NCI-H748 treated with DMSO at 0.1 percent for 48 hours (cell line): ENCODE measurements at regions not wholly inside any gene's neighbourhood (a gene's known extent, or its start where the extent isn't known, plus 50 kb on each side); places are given as distances from the start of the nearest gene placed in this dataset.

ENCODE experiments used
- DNase-seq: peaks from one replicate; lab custom pipeline; 2025; lab: John Stamatoyannopoulos, UW

DNA sequence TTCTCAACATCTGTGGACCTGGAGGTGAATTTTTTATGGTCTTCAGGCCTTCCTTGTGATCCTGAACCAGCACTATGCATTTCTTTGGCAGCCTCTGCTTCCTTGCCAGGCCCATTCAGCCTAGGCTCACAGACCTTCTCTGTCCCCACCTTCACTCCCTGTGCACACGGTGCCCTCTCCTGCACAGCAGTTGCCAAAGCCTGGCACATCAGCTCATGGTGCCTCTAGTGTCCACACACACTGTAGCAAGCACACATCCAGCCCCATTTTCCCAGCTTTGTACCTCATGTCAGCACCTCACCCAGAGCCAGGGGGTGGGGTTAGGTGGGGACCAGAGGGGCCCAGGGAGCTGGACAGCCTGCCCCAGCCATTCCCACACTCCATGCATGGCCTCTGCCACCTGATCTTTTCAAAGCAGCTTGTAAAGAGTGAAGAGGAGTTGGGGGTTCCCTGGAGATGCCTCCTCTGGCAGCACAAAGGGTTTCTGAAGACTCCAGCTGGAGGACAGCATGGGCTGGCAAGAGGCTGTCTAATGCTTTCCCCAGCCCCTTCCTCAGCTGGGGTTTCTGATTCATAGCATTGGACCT is 57.9 kb upstream of the TMEM72 start:
- no peak for DNase-seq

DNA sequence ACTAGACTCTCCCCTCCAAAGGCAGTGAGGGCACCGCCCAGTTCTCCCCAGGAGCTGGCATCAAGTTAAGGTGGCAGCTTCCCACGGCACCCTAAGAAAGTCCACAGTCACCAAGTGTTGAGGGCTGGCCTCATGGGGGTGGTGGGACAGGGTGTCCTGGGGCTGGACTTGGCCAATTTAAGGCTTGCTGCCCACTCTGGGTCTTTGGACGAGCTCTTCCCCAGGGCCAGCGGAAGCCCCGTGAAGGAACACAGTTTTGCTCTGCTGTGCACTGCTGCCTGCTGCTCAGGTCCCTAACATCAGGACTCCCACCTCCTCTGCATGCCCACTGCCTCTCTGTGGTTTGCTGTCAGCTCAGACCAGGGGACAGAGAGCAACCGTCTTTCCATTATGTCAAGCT is 57.3 kb upstream of the TMEM72 start:
- no peak for DNase-seq

GRCh38 chr10:44854693-44855350 is 56.3 kb upstream of the TMEM72 start:
- no peak for DNase-seq

- no peak for DNase-seq
Measured at GRCh38 chr10:44856696-44857095, 54.4 kb upstream of the TMEM72 start.

DNA sequence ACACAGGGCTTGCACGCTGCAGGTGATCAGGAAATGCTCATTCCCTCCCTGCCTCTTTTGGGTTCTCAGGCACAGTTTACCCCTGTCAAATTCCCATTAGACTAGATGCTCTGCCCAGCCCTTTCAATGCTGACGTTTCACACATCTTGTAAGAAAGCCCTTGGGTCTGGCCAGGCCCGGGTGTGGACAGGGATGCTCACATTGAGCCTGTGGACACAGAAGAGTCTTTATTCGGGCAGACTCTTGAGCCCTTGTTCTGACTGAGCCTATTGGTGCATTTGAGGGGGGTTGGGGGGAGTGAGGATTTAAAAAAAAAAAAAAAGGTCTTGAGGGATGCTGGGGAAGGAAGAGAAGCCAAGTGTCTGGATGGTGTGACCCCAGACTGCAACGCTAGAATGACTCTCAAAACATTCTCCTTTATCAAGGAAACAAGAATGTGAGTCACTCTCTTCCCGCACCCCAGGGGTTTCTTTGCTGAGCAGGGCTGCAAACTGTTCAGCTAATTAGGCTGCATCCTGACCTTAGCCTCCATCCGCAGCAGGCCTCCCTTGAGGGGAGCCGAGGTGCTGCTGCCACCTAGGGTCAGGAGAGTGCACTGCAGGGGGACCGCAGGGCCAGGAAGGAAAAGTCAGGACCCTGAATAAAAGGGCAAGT is 53.6 kb upstream of the TMEM72 start:
- DNase-seq, result peak; percentile 18

GRCh38 chr10:44858017-44858371 is 53.1 kb upstream of the TMEM72 start:
- DNase-seq, result no peak

DNA sequence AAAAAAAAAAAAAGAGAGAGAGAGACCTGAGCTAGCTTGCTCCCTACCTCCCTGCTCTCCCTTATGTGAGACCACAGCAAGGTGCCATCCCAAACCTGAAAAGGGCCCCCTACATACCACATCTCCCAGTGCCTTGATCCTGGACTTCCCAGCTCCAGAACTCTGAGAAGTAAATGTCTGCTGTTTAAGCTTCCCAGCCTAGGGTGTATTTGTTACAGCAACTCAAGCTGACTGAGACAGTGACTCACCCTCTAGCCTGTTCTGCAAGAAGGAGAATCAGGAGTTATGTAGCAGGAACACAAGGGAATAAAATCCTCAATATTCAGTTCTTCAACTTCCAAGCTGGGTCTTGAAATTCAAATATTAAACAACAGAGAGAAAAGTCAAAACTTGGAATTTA is 52.1 kb upstream of the TMEM72 start:
- DNase-seq, result no peak

- DNase-seq, result no peak
Measured at GRCh38 chr10:44859546-44860285, 51.4 kb upstream of the TMEM72 start.

DNA sequence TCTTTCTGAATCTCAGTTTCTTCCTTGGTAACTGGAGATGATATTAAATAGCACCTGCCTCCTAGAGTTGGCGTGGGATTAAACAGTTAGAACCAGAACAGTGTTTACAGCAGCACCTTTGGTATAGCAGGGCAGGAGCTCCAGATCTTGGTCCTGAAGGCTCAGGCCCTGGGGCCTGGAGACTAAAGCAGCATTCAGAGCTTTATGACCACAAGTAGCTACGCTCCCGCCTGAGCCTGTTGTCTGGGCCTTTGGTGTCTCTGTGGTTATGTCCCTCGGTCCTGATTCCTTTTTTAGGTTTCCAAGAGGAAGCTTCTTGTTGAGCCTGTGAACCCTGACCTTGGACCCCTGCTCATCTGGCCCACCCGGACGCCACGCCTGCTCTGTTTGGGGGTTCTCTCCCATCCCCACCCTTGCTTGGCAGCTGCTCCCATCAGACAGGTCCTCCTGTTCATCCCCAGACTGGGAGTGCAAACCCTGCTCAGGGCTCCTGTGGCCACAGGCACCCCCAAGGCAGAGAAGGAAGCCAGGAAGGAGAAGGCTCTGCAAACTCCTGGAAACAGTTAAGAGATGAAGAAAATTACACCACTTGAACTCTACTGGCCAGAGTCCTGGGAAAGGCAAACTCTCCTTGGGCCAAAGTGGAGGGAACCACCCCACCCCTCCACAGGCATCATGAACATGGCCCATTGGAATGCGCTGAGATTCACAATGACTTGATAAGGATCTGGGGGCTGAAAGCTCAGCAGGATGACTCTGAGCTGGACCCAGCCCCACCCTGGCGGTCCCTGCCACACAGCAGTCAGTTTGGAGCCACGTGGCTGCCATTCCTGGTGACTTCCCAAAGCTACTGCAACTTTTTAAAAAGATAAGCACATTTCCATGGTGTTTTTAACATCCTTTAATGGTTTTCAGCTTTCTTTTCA is 50.1 kb upstream of the TMEM72 start:
- DNase-seq, result no peak
